Neural crest cell (in vitro differentiated cells): ENCODE measurements at regions not wholly inside any gene's neighbourhood (a gene's known extent, or its start where the extent isn't known, plus 50 kb on each side); places are given as distances from the start of the nearest gene placed in this dataset.
"Not testable (repeated sequence)": the region's sequence is repeated elsewhere in the genome, so short reads cannot be mapped to it uniquely, and the experiment has no call there.

ENCODE experiments used
- DNase-seq: peaks from one replicate; pipeline ENCODE4 v3.0.0; 2021; ENCODE audit warnings: low read depth, mixed read lengths, low spot score
- H3K27ac Mint-ChIP-seq: one replicate; pipeline ENCODE4 v1.8.0; 2021; ENCODE audit warnings: mild to moderate bottlenecking, mixed read lengths; ENCODE audit not compliant: unreplicated experiment
- H3K27me3 Mint-ChIP-seq: 2 replicates; pipeline ENCODE4 v1.8.0; 2021; ENCODE audit warnings: low read depth, mild to moderate bottlenecking, mixed read lengths
- H3K36me3 Mint-ChIP-seq: 2 replicates; pipeline ENCODE4 v1.8.0; 2021; ENCODE audit warnings: low read depth, mild to moderate bottlenecking, mixed read lengths
- H3K4me1 Mint-ChIP-seq: 2 replicates; pipeline ENCODE4 v1.8.0; 2021; ENCODE audit warnings: mixed read lengths
- H3K4me3 Mint-ChIP-seq: one replicate; pipeline ENCODE4 v1.8.0; 2021; ENCODE audit warnings: mild to moderate bottlenecking, mixed read lengths
- H3K9me3 Mint-ChIP-seq: 2 replicates; pipeline ENCODE4 v1.8.0; 2021; ENCODE audit warnings: mixed read lengths
- CTCF ChIP-seq: fragments of 200-600 bp; sonication (generic); conservative IDR thresholded peaks from 2 replicates; pipeline ENCODE4 v1.5.0; 2021; ENCODE audit warnings: antibody characterized with exemption, mild to moderate bottlenecking

- TF ChIP-seq CTCF, result no peak
- Mint-ChIP-seq H3K36me3 (peaks cover 9% of the 10 kb centered on the region), H3K9me3 (peaks cover 13% of the 10 kb centered on the region), H3K27me3 (no peaks in the 10 kb centered on the region), H3K27ac (no peak overlapping the region), H3K4me3 (no peak overlapping the region), H3K4me1 (no peaks in the 10 kb centered on the region)
- no peak for DNase-seq
Measured at GRCh38 chrX:40863671-40864070, 128.3 kb upstream of the MED14 start.

- no peaks in the 10 kb centered on the region for H3K27me3 Mint-ChIP-seq
- no peaks in the 10 kb centered on the region for H3K4me1 Mint-ChIP-seq
- no peak for DNase-seq
- no peak for TF ChIP-seq CTCF
- H3K36me3 Mint-ChIP-seq, result peaks cover 9% of the 10 kb centered on the region
- H3K4me3 Mint-ChIP-seq, result no peak overlapping the region
- no peak overlapping the region for H3K27ac Mint-ChIP-seq
- H3K9me3 Mint-ChIP-seq, result peaks cover 21% of the 10 kb centered on the region
Measured at GRCh38 chrX:40864972-40865371, 129.6 kb upstream of the MED14 start.

GRCh38 chrX:40866893-40867292 lies 131.6 kb upstream of the MED14 start:
- H3K27me3 Mint-ChIP-seq, result no peaks in the 10 kb centered on the region
- H3K27ac Mint-ChIP-seq, result no peak overlapping the region
- H3K36me3 Mint-ChIP-seq, result peaks cover 4% of the 10 kb centered on the region
- no peak overlapping the region for H3K4me3 Mint-ChIP-seq
- H3K4me1 Mint-ChIP-seq, result no peaks in the 10 kb centered on the region
- H3K9me3 Mint-ChIP-seq, result peaks cover 19% of the 10 kb centered on the region
- no peak for DNase-seq
- TF ChIP-seq CTCF, result no peak

- Mint-ChIP-seq H3K27me3 (no peaks in the 10 kb centered on the region), H3K4me1 (no peaks in the 10 kb centered on the region), H3K9me3 (peaks cover 19% of the 10 kb centered on the region), H3K27ac (peak overlapping the region; percentile 37), H3K36me3 (peaks cover 4% of the 10 kb centered on the region), H3K4me3 (no peak overlapping the region)
- no peak for TF ChIP-seq CTCF
- DNase-seq, result no peak
Measured at GRCh38 chrX:40867352-40867751, 132.0 kb upstream of the MED14 start.

GRCh38 chrX:40868868-40869267 lies 133.5 kb upstream of the MED14 start:
- H3K4me3 Mint-ChIP-seq, result no peak overlapping the region
- no peak overlapping the region for H3K27ac Mint-ChIP-seq
- TF ChIP-seq CTCF, result no peak
- H3K9me3 Mint-ChIP-seq, result peaks cover 17% of the 10 kb centered on the region
- H3K4me1 Mint-ChIP-seq, result no peaks in the 10 kb centered on the region
- H3K36me3 Mint-ChIP-seq, result peaks cover 4% of the 10 kb centered on the region
- no peak for DNase-seq
- H3K27me3 Mint-ChIP-seq, result no peaks in the 10 kb centered on the region

GRCh38 chrX:40870982-40871381 lies 135.6 kb upstream of the MED14 start:
- H3K9me3 Mint-ChIP-seq, result peaks cover 14% of the 10 kb centered on the region
- not testable (repeated sequence) for H3K27ac Mint-ChIP-seq

More at GRCh38 chrX:40870982-40871381, 135.6 kb upstream of the MED14 start:
- H3K27me3 Mint-ChIP-seq, H3K4me1 Mint-ChIP-seq, DNase-seq, H3K36me3 Mint-ChIP-seq, H3K4me3 Mint-ChIP-seq: not testable (repeated sequence)
